CD4-positive, alpha-beta T cell (primary cell): ENCODE measurements at regions not wholly inside any gene's neighbourhood (a gene's known extent, or its start where the extent isn't known, plus 50 kb on each side); places are given as distances from the start of the nearest gene placed in this dataset.
"Not testable (repeated sequence)": the region's sequence is repeated elsewhere in the genome, so short reads cannot be mapped to it uniquely, and the experiment has no call there.

Experiments
- ATAC-seq: fragments of 200-7000 bp; cut with Tn5 transposase; one replicate; pipeline ENCODE4 v1.10.0; 2022; ENCODE audit warnings: mild to moderate bottlenecking; ENCODE audit not compliant: poor library complexity
- CTCF ChIA-PET: fragments of 350-600 bp; sonication (Branson Sonifier 250); formaldehyde crosslinking; loops from one replicate; lab custom pipeline; 2021; ENCODE audit warnings: antibody characterized with exemption, inconsistent platforms; lab: Charles Lee
- POLR2A ChIA-PET: fragments of 350-600 bp; sonication (Branson Sonifier 250); formaldehyde crosslinking; loops from one replicate; lab custom pipeline; 2021; ENCODE audit warnings: antibody characterized with exemption, inconsistent platforms; lab: Charles Lee
- DNase-seq, 14 experiments: peaks; one replicate each; pipeline ENCODE4 v3.0.0-alpha.2; 2013 to 2020; ENCODE audit warnings: mixed read lengths in 2 of 14
- H3K27ac ChIP-seq, 2 donors: one replicate each; pipeline versions ENCODE4 v1.5.1 to v1.7.0; 2013; ENCODE audit warnings: low read length in 2 of 2, low read depth in 1 of 2, mild to moderate bottlenecking in 1 of 2
- H3K27me3 ChIP-seq, 2 experiments: 1 replicate in 1 of 2; 2 replicates in 1 of 2; pipeline versions ENCODE4 v1.6.1 to v1.7.0; 2013; ENCODE audit warnings: low read length in 2 of 2, control low read depth in 1 of 2, mild to moderate bottlenecking in 1 of 2, moderate library complexity in 1 of 2; ENCODE audit not compliant: insufficient read depth in 2 of 2, control insufficient read depth in 1 of 2
- H3K36me3 ChIP-seq: one replicate; pipeline ENCODE4 v1.6.1; 2013; ENCODE audit warnings: low read length, control low read depth; ENCODE audit not compliant: insufficient read depth
- H3K4me1 ChIP-seq: one replicate; pipeline ENCODE4 v1.6.1; 2013; ENCODE audit warnings: low read length, control low read depth; ENCODE audit not compliant: insufficient read depth
- H3K4me3 ChIP-seq: one replicate; pipeline ENCODE4 v1.5.1; 2013; ENCODE audit warnings: mild to moderate bottlenecking, low read length, moderate library complexity
- H3K9me3 ChIP-seq, 2 experiments: 1 replicate in 1 of 2; 2 replicates in 1 of 2; pipeline versions ENCODE4 v1.6.1 to v1.7.0; 2013; ENCODE audit warnings: low read length in 2 of 2, mild to moderate bottlenecking in 2 of 2, control low read depth in 1 of 2, moderate library complexity in 1 of 2; ENCODE audit not compliant: control insufficient read depth in 1 of 2, insufficient read depth in 1 of 2
- H3K27ac Mint-ChIP-seq: one replicate; pipeline ENCODE4 v1.8.0; 2020; ENCODE audit warnings: mixed read lengths
- H3K27me3 Mint-ChIP-seq: one replicate; pipeline ENCODE4 v1.8.0; 2021; ENCODE audit warnings: mixed read lengths
- H3K36me3 Mint-ChIP-seq: one replicate; pipeline ENCODE4 v1.8.0; 2021; ENCODE audit warnings: low read depth, mixed read lengths
- H3K4me1 Mint-ChIP-seq: one replicate; pipeline ENCODE4 v1.8.0; 2021; ENCODE audit warnings: low read depth, mixed read lengths
- H3K4me3 Mint-ChIP-seq: one replicate; pipeline ENCODE4 v1.8.0; 2020; ENCODE audit warnings: mild to moderate bottlenecking, mixed read lengths
- H3K9me3 Mint-ChIP-seq: one replicate; pipeline ENCODE4 v1.8.0; 2020; ENCODE audit warnings: mixed read lengths
- intact Hi-C, 2 experiments: fragments of 100-400 bp; cut with DNase I in 1 of 2; cut with micrococcal nuclease in 1 of 2; formaldehyde crosslinking; loops; one replicate each; pipeline versions ENCODE4 v1.15.1 to v1.9.0; 2023 to 2025; cut with DNase I, micrococcal nuclease
- TF ChIP-seq, protein P1 (sequence below): fragments of 200-600 bp; IDR thresholded peaks from one replicate; pipeline ENCODE4 v1.8.0; 2022; ENCODE audit warnings: antibody characterized with exemption, mild to moderate bottlenecking

DNA sequence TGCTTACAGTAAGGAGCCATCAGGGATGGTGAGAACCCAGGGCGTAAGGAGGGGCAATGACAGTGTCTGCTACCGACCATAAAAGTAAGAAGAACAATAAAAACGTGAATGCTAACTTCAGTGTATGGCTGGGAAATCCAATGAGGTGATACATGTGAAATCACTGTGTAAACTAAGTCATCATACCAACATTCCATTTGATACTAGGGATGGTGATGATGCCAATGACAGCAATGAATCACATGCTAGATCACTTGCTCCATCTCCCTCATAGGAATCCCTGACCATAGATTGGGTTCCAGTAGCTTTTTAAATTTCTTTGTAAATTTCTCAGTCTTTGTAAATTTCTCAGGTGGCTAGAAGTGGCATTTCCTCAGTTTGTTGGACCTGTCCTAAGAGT lies 146.3 kb downstream of the SMIM20 start:
- Histone ChIP-seq H3K27ac (no peak overlapping the region), H3K9me3 (no peaks in the 10 kb centered on the region), H3K4me1 (no peaks in the 10 kb centered on the region), H3K36me3 (no peaks in the 10 kb centered on the region), H3K27me3 (no peaks in the 10 kb centered on the region), H3K4me3 (no peak overlapping the region)
- POLR2A ChIA-PET = no interaction called here
- TF ChIP-seq, protein P1, sequence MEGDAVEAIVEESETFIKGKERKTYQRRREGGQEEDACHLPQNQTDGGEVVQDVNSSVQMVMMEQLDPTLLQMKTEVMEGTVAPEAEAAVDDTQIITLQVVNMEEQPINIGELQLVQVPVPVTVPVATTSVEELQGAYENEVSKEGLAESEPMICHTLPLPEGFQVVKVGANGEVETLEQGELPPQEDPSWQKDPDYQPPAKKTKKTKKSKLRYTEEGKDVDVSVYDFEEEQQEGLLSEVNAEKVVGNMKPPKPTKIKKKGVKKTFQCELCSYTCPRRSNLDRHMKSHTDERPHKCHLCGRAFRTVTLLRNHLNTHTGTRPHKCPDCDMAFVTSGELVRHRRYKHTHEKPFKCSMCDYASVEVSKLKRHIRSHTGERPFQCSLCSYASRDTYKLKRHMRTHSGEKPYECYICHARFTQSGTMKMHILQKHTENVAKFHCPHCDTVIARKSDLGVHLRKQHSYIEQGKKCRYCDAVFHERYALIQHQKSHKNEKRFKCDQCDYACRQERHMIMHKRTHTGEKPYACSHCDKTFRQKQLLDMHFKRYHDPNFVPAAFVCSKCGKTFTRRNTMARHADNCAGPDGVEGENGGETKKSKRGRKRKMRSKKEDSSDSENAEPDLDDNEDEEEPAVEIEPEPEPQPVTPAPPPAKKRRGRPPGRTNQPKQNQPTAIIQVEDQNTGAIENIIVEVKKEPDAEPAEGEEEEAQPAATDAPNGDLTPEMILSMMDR = no peak
- no peaks in the 10 kb centered on the region for H3K4me1 Mint-ChIP-seq
- peaks cover 4% of the 10 kb centered on the region for H3K27me3 Mint-ChIP-seq
- ATAC-seq (no peak), DNase-seq (no peak)
- no peak overlapping the region for H3K27ac Mint-ChIP-seq
- peaks cover 2% of the 10 kb centered on the region for H3K9me3 Mint-ChIP-seq
- CTCF ChIA-PET = no interaction called here
- intact Hi-C loops = no loop called here
- H3K36me3 Mint-ChIP-seq = no peaks in the 10 kb centered on the region
- no peak overlapping the region for H3K4me3 Mint-ChIP-seq

DNA sequence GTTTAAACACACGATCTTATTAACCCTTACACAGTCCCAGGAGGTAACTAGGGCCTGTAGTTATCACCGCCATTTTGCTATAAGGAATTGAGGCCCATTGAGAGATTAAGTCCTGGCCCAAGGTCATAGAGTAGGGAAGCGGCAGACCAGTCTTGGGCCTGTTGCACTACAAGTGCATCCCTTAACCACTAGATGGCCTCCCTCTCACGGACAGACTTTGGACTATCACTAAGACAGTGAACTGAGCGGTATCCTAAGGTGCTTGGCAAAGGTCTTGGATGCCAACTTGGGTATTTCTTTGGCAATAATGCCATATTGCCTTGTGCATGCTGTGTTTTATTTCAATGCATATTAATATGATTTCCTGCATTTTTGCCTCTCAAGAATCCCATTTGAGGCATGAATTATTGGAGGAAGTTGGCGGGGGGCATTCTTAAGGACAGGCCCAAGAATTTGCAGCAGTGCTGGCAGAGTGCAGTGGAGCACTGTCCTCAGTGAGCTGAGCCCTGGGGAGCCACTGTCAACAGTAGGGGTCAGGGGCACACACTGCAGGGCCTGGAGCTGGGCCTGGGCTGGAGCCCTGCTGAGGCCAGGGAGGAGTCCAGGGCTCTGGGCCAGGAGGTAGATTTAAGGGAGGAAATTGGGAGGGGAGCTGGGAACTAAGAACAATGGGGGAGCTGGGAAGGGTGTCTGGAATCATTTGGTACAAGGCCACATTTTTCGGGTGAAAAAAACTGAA lies 147.4 kb downstream of the SMIM20 start:
- DNase-seq = peak in 4 of 14 experiments; percentile 18 to 58 (median 40)
- no peak overlapping the region for H3K27ac Mint-ChIP-seq
- H3K9me3 Mint-ChIP-seq = peaks cover 2% of the 10 kb centered on the region
- H3K4me1 Mint-ChIP-seq = no peaks in the 10 kb centered on the region
- no peak for ATAC-seq
- no peaks in the 10 kb centered on the region for H3K36me3 Mint-ChIP-seq
- no peaks in the 10 kb centered on the region for H3K9me3 ChIP-seq
- CTCF ChIA-PET = interaction anchor here (1.2 kb wide), 1 partner anchor 264 kb away, joined by 3 read pairs; no protein-coding TSS in a partner anchor
- no peak overlapping the region for H3K4me3 Mint-ChIP-seq
- TF ChIP-seq, protein P1 = no peak
- no peaks in the 10 kb centered on the region for H3K27me3 ChIP-seq
- H3K27me3 Mint-ChIP-seq = peaks cover 2% of the 10 kb centered on the region
- no peaks in the 10 kb centered on the region for H3K4me1 ChIP-seq
- POLR2A ChIA-PET = no interaction called here
- intact Hi-C loops = no loop called here
- no peak overlapping the region for H3K27ac ChIP-seq
- H3K4me3 ChIP-seq = no peak overlapping the region
- H3K36me3 ChIP-seq = no peaks in the 10 kb centered on the region

DNA sequence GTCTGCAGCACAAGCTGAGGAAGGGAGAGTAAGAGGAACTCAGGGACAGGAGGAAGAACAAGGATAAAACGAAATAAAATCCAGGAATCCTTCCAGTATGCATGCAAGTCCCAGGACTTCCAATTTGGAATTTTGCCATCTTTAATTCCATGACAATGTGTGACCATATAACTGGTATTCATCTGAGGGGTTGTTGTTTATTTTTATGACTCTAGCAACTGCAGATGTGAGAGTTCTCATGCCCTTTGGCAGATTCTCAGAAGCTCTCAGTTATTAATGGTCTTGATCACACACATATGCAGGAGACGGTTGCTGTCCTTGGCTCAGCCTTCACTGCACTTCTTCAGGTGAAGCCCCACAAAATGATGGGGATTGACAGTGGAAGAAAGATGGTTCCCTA lies 148.2 kb downstream of the SMIM20 start:
- POLR2A ChIA-PET = no interaction called here
- TF ChIP-seq, protein P1 = no peak
- H3K27ac Mint-ChIP-seq = no peak overlapping the region

DNA sequence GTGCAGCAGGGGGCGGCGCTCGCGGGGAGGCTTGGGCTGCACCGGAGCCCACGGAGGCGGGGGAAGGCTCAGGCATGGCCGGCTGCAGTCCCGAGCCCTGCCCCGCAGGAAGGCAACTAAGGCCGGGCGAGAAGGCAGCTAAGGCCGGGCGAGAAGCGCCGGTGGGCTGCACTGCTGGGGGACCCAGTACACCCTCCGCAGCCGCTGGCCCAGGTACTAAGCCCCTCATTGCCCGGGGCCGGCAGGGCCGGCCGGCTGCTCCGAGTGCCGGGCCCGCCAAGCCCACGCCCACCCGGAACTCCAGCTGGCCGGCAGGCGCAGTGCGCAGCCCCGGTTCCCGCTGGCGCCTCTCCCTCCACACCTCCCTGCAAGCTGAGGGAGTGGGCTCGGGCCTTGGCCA lies 150.0 kb downstream of the SMIM20 start:
- intact Hi-C loops, H3K4me3 Mint-ChIP-seq, H3K27ac ChIP-seq, H3K36me3 ChIP-seq, POLR2A ChIA-PET, CTCF ChIA-PET, H3K27me3 ChIP-seq, ATAC-seq, H3K4me3 ChIP-seq, H3K36me3 Mint-ChIP-seq, H3K27ac Mint-ChIP-seq, H3K9me3 ChIP-seq, H3K4me1 Mint-ChIP-seq, H3K4me1 ChIP-seq, H3K9me3 Mint-ChIP-seq, DNase-seq, H3K27me3 Mint-ChIP-seq: not testable (repeated sequence)

More for the DNA sequence above, 148.2 kb downstream of the SMIM20 start:
- no peaks in the 10 kb centered on the region for H3K4me1 Mint-ChIP-seq
- ATAC-seq (no peak), DNase-seq (no peak)
- no peaks in the 10 kb centered on the region for H3K36me3 Mint-ChIP-seq
- Histone ChIP-seq H3K36me3 (no peaks in the 10 kb centered on the region), H3K27me3 (no peaks in the 10 kb centered on the region), H3K4me1 (no peaks in the 10 kb centered on the region), H3K9me3 (no peaks in the 10 kb centered on the region), H3K27ac (no peak overlapping the region), H3K4me3 (no peak overlapping the region)
- no peaks in the 10 kb centered on the region for H3K27me3 Mint-ChIP-seq
- CTCF ChIA-PET = interaction anchor here (1.2 kb wide), 1 partner anchor 263 kb away, joined by 3 read pairs; no protein-coding TSS in a partner anchor
- peaks cover 2% of the 10 kb centered on the region for H3K9me3 Mint-ChIP-seq
- no peak overlapping the region for H3K4me3 Mint-ChIP-seq
- intact Hi-C loops = no loop called here
